GM18507 (cell line): ENCODE measurements at regions not wholly inside any gene's neighbourhood (a gene's known extent, or its start where the extent isn't known, plus 50 kb on each side); places are given as distances from the start of the nearest gene placed in this dataset.

ENCODE experiments used
- DNase-seq: peaks from one replicate; pipeline ENCODE4 v3.0.0; 2011; ENCODE audit warnings: low read depth; ENCODE audit not compliant: insufficient read length; ENCODE audit errors: extremely low spot score
- FAIRE-seq: peaks from 2 replicates; lab custom pipeline; 2011; peaks lifted over from hg19 to GRCh38; lab: Jason Lieb, UNC

DNA sequence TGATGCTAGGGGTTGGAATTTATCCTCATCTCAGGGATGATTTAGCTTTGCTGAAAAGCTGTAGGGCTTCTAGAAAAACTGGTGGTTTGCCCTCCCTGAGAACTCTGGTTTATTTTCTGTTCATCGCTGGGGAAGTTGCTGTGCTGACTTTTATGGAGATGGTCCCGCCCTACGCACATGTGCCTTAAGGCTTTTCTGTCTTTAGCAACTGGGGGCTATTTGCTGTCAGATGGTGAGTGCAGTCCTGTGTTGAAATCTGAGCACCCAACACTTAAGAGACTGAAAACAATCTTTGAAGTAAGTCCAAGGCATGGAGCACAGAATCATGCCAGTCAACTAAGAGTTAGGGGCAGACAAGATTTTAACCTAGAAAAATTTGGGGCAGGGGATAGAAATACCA lies 2148.4 kb upstream of the CELF4 start:
- FAIRE-seq (no peak), DNase-seq (no peak)

DNA sequence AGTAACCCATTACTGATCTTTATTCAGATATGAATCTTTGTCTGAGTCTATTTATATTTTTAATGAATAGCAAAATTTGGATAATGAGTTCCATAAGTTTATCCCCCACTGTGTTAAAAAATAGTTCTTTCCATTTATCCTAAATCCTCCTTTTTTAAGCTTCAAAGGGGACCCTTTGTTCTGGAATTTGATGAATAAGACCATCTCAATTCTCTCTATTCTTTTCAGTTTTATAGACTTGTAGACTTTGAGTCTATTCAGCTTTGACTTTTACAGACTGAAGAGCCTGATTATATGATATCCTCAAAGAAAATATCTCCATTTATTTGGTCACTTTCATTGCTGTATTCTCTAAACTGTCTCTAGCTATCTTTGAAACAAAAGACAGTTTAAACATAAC lies 2146.1 kb upstream of the CELF4 start:
- no peak for FAIRE-seq
- no peak for DNase-seq

DNA sequence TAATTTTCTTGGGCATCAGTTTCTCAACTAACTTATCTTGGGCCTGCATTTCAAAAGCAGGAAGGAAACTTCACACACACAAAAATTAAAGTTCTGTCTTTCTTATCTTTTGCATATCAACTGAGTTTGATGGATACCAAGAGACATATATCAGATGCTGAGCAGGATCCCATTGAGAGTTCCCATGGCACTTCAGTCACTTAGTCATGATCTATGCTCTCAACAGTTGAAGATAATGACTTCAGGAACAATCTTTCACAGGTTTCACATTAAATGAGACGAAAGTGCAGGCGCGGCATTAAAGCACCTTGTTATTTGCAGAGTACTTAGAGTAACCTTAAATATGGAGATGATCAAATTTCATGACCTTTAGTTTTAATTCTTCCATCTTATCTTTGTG lies 2139.8 kb upstream of the CELF4 start:
- FAIRE-seq, result no peak

DNA sequence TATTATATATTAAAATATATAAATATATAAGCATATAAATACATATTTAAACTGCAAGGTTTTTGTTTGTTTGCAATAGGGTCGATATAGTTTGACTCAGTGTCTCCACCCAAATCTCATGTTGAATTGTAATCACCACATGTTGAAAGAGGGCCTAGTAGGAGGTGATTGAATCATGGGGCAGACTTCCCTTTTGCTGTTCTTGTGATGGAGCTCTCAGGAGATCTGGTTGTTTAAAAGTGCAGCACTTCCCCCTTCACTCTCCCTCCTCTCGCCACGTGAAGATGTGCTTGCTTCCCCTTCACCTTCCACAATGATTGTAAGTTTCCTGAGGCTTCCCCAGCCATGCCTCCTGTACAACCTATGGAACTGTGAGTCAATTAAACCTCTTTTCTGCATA lies 2137.3 kb upstream of the CELF4 start:
- FAIRE-seq (no peak), DNase-seq (no peak)

More for the DNA sequence above, 2139.8 kb upstream of the CELF4 start:
- no peak for DNase-seq

DNA sequence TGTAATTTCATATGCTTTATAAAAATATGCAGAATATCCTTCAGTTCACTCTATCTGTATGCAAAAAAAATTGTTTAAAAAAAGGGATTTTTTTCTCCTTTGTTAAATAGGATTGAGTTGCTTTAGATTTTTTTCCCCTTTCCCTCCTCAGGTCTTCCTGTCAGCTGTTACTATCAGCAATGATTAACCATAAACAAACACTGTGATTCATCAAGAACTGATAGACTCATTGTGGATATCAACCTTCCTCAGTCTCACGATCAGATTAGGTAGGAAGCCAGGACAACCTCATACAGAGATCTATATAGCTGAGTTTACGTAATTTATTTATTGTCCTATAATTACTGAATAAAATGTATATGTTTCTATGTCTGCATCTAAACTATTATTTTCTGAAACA lies 2136.2 kb upstream of the CELF4 start:
- DNase-seq (no peak), FAIRE-seq (no peak)

DNA sequence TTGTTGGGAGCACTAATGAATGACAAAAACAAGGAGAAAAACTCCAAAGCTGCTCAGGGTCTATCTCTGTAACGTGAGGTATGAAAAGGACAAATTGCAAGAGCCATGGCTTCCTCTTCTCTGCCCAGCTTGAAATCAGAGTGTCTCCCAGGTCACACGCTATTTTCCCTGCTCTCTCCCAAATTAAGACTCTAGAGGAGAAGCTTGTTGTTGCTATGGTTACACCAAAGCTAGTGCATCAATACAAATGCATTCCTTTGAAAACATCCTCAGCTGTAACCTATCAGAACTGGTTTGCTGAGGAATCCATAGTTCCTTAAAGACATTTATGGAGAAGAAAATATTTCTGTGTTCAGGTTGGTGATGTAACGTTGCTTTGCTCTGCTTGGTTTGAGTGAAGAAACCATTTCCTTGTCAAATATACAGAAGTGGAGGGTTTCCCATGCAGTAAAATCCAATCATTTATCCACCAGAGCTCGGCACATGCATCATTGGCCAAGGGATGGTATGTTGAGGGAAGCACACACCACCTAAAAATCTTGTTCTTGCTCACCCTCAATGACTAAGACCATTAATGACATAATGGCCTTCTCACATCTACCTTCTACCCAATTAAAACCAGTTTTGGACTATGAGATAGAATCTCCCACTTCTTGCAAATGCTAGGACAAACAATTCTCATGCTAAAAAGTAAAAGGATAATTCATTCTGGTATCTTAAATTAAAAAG lies 2135.6 kb upstream of the CELF4 start:
- FAIRE-seq (no peak), DNase-seq (no peak)

DNA sequence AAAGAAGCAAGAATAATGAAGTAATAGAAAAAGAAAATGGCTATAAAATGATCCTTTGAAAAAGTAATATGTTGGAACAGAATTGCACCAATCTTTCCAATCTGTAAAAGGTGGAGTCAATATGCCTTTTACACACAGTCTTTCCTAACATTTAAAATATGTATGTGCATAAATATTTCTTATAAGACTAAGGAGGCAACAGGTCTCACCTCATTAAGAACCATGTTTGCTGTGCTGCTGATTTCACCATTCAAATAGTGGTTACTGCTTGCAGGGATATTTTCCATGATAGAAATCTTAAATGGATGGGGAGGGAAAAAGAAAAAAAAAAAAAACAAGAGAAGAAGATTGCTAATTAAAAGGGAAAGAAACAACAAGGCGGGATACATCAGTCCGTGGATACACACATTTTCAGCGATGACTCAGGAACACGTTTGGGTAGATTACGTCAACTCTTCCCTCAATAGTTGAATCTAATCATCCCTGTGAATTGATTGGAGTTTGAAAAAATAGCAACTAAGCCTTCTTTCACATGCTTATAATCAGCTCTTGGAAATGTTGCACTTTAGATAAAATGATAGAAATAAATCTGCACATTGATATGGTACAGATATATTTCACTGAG lies 2133.9 kb upstream of the CELF4 start:
- no peak for DNase-seq
- FAIRE-seq, result no peak

DNA sequence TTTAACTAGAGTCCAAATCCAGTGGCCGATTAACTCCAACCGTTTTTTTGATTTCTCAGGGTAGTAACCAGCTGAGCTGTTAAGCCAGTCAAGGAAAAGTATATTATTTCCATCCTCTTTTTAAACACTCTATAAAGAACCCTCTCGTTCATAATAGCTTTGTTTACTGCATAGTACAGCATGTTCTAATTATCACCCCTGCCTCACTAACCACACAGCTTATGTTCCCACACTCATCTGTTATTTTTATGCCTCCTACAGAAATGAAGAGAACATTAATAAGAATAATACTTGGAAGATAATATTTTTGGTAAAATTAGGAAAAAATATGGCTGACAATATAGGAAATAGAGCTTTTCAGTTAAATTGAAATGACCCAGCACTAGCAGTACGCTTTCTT lies 2132.8 kb upstream of the CELF4 start:
- no peak for FAIRE-seq
- DNase-seq, result no peak

DNA sequence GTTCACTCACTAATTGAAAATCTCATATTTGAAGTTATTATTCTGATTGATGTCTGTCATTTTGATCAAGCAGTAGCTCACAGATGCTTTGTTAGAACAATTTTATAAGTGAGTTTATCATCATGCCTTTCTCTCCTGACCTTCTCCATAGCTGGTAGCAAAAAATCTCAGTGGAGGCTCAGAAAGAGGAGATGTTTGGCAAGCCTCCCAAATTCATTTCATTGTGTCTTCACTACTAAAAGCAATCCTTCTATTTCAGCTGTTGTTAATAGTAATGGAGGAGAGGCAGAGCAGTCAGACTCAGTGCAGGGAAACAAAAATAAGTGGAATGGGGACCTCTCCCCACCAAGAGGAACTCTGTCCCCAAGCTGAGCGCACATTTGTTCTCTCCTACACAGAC lies 2127.8 kb upstream of the CELF4 start:
- DNase-seq (no peak), FAIRE-seq (no peak)

DNA sequence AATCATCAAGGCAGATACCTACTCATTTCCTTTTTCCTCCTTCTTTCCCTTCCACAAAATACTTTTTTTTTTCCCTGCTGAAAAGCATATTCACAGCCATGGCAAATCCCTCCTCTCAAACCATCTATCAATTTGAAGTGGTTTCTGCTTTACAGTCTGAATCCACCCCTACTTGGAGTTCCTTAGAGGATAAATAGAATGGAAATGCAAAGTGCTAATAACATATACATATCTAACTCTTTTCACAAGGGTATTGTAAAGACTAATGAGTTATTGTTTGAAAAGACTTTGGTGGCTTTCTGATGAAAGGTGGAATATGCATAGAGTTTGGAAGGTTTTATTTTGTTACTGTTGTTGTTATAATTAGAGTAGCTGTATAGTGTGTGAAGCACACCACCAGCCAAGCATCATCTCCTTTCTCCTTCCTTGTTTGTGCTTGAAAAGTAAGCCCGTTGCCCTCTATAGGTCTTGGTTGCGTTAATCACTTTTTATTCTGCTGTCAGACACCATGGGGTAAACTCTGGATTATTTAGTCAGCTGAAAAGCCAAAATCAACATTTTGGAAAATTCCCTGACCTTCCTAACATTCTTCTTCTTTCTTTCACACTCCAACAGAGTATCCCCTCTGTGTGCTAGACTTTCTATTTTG lies 2126.9 kb upstream of the CELF4 start:
- FAIRE-seq (no peak), DNase-seq (no peak)

DNA sequence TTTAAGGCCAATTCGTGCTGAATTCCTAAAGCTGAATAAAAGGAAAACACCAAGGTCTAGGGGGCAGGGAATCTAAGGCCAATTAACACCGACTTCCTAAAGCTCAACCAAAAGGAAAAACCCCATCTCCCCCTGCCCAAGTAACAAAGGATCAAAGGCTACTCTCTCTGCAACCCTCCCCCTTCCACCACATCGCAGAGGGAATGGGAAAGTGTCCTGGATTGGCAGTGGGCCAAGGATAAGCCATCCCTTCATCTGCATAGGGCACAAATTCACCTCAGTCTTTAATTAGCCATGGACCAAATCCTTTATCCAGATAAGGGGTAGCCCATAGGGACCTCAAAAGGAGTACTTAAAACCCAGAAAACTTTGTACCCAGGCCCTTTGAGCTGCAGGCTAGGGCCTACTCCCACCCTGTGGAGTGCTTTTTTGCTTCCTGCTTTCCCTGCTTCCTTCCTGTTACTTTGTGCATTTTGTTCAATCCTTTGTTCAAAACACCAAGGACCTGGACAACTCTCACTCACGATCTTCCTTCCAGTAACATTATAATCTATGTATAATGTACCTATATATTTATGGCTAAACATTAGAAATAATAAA lies 2119.8 kb upstream of the CELF4 start:
- FAIRE-seq, result no peak
- DNase-seq, result no peak

DNA sequence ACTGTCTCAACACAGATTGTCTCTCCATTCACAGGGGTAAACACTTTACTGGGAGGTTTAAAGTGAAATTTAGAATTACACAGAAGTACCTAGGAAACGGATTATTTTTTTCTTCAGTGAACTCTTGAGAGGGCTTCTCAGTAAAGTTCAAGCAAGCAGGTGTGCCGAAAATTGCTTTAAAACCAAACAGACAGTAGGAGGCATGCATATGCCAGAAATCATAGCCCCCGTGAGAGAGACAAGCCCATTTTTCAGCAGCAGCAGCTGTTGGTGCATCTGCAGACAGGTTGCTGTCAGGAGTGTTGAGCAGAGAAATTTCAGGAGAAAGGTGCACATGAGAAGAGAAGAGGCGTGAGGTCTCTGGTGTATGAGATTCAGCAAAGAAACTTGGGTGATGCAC lies 2115.5 kb upstream of the CELF4 start:
- DNase-seq (no peak), FAIRE-seq (no peak)

DNA sequence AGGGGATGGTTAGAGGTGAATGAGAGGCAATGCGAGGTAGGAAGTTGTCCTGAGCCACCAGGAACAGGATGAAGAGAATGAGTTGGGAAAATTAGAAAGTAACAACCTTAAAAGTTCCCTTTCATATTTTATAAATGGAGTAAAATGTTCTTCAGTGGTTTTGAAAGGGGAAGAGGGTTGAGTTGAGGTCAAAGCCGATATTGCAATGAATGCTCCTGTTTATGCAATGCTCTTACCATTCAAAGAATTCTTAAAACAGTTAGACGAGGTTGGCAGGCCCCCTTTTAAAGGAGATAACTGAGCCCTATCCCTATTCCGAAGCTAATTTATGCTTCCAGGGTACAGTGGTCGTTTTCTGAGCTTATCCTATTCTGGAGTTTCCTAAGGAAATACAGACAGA lies 2110.3 kb upstream of the CELF4 start:
- FAIRE-seq (no peak), DNase-seq (no peak)

DNA sequence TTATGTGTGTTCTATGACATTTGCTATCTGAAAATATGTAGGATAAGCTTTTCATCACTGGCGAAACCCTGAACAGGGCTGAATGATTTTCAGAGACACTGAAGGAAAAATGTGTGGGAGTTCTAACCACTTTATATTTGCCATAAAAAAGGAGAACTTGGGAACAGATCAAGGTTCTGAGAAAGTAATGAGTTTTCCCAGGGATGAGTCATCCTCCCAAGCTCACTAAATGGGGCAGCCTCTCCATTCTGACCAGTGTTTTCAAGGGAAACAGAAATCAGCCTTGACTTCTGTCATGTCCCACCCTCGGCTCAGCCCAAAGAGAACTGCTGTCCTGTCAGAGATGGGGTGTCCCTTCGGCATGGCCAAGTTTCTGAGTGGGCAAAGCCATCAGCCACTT lies 2109.8 kb upstream of the CELF4 start:
- FAIRE-seq (no peak), DNase-seq (no peak)

DNA sequence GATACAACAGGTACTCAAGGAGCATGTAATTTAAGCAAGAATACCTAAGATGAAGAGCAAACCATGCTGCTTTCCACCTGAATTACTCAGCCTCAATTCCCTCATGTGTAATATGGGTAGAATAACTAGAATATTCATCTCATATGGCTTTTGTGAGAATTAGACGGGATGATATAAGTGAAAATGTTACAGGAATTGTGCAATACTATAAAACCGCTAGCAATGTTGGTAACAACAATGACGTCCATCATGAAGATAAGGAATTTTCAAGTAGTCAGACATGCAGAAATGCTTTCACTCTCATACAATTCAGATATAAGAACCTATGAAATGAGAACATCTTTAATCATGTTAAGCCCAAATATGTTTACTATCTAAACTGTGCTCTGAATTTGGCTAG lies 2106.6 kb upstream of the CELF4 start:
- no peak for FAIRE-seq
- DNase-seq, result no peak

DNA sequence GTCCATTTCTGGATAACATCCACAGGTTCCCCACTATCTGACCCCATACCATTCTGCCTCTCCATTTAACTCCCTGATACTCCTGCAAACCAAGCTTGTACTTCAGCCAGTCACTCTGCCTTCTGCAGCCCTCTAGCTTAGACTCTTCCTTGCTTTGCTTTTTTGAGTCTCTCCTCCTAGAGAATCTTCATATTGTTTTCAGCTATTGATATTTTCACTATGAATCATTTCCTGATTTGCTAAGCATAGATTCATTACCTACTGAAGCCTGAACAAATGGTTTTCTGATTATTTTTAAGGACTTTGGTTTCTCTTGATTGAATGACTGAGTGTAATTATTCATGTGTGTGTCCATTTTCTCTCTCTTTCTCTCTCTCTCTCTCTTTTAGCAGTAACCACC lies 2102.3 kb upstream of the CELF4 start:
- DNase-seq, result no peak
- FAIRE-seq, result no peak

DNA sequence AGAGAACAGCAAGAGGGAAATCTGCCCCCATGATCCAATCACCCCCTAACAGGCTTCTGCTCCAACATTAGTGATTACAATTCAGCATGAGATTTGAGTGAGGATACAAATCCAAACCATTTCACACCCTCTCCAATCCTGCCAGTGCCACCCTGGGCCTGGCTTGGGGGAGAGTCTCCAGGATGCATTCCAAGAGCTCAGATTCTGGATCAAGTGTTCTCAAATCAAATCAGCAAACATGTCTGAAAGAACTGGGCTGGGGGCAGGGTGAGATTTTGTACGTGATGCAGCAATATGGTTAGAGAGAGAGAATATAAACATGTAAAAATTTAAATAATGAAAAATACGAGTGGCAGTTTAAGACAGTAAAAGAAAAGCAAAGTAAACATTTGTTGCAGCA lies 2100.9 kb upstream of the CELF4 start:
- no peak for DNase-seq
- FAIRE-seq, result no peak

DNA sequence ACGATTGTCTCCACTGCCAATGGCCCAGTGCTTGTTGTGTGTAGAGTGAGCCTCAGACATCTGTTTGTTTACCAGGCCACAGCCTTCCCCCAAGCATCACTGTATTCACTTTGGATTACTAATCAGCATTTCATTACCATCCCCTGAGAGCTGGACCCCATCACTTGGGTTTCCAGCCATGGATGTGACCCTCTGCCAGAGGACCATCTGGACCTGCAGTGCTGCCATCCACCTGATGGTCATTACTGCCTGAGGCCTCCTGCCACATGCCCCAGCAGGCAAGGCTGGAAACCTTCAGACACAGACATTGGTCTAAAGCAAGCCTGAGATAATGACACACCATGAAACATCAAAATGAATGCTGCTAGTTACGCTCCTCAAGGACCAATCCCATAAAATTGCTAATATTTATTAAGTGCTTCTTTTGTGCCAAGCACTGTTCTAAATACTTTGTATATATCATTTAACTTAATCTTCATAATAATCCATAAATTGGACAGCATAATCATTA lies 2096.3 kb upstream of the CELF4 start:
- FAIRE-seq, result no peak
- DNase-seq, result no peak

DNA sequence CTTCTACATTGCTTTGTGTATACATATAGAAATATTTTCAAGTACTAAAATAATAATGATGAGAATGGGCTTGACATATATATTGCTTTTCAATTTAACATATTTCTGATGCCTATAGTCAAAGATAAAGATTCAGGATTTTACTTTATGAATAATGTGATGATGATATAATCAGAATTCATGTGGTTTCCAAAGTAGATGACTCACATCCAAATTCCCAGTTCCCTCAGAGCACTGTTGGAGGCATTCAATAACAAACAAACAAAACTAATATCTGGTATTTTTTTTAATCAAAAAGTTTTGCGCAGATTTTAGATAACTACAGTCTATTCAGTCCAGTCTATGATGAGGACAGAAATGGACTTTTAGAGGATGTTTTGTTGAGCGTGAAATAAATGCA lies 2094.5 kb upstream of the CELF4 start:
- no peak for FAIRE-seq

DNA sequence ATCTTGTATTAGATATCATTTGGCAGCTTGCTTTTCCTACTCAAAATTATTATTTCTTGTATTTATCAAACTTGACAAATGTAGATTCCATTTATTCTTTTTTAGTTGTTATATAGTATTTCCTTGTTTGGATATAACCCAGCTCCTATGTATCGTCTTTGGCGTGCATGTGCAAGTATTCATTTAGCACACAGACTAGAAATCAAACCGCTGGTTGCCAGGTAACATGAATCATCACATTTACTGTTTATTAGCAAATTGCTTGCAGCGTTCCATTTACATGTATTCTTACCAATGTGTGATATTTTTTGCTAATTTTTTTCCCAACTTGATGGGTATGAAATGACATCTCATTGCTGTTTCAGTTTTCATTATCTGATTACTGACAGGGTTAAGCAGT lies 2089.7 kb upstream of the CELF4 start:
- FAIRE-seq (no peak), DNase-seq (no peak)

More for the DNA sequence above, 2094.5 kb upstream of the CELF4 start:
- DNase-seq, result no peak

DNA sequence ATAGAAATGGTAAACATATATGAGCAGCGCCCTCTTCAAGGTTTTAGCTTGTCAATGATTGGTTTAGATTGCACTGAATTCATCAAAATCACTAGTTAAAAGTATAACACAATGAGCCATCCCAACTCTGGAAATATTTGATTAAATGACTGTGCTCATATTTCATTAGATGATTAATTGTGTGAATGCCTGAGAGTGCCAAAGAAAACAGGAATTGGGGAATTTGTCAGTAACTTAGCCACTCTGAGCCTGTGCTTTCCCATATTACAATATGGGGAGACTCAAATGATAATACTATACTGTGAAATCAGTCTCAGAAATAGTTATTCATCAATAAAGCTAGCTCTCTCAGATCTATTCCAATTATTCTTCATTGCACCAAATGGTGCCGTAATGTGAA lies 2087.6 kb upstream of the CELF4 start:
- DNase-seq (no peak), FAIRE-seq (no peak)
